ENCODE measurements at regions not wholly inside any gene's neighbourhood (a gene's known extent, or its start where the extent isn't known, plus 50 kb on each side); places are given as distances from the start of the nearest gene placed in this dataset.

DNA sequence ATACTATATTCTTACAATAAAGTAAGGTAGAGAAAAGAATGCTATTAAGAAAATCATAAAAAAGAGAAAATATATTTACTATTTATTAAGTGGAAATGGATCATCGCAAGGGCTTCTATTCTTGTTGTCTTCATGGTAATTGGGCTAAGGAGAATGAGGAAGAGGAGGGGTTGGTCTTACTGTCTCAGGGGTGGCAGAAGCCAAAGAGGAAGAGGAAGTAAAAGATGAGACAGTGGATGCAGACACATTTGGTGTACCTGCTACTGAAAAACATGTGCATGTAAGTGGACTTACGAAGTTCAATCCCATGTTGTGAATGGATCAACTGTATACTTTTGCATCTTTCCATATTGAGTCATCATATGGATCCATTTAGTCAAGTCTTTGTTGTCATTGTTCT is 1502.1 kb upstream of the ADGRL3 start:
- no peak for TF ChIP-seq EZH2 (conservative IDR thresholded peaks at IDR 0.05; ENCODE audit: low read depth, low read length)
- no peak for TF ChIP-seq ZNF362 (CRISPR knock-in tag; IDR thresholded peaks at IDR 0.05; ENCODE audit: borderline replicate concordance)
- TF ChIP-seq, protein P1, sequence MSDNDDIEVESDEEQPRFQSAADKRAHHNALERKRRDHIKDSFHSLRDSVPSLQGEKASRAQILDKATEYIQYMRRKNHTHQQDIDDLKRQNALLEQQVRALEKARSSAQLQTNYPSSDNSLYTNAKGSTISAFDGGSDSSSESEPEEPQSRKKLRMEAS (IDR thresholded peaks at IDR 0.05), result no peak
- TF ChIP-seq NFYB (CRISPR knock-in tag; IDR thresholded peaks at IDR 0.05), result no peak
- TF ChIP-seq ZNF121 (CRISPR knock-in tag; IDR thresholded peaks at IDR 0.05), result no peak
- no peak for TF ChIP-seq CTCF (CRISPR knock-in tag; IDR thresholded peaks at IDR 0.05)
- TF ChIP-seq CEBPB (IDR thresholded peaks at IDR 0.05; ENCODE audit: borderline replicate concordance, low read depth, low read length), result no peak
- no peak for TF ChIP-seq ATF2 (CRISPR knock-in tag; IDR thresholded peaks at IDR 0.05)
- TF ChIP-seq TFE3 (CRISPR knock-in tag; IDR thresholded peaks at IDR 0.05), result no peak
- no peak for TF ChIP-seq ERF (CRISPR knock-in tag; IDR thresholded peaks at IDR 0.05)
- no peak for TF ChIP-seq ZNF790 (CRISPR knock-in tag; IDR thresholded peaks at IDR 0.05; ENCODE audit: borderline replicate concordance)
- no peak for TF ChIP-seq ZNF232 (CRISPR knock-in tag; IDR thresholded peaks at IDR 0.05; ENCODE audit: borderline replicate concordance)
